COLO668 (cell line): ENCODE measurements at regions not wholly inside any gene's neighbourhood (a gene's known extent, or its start where the extent isn't known, plus 50 kb on each side); places are given as distances from the start of the nearest gene placed in this dataset.
"Not testable (repeated sequence)": the region's sequence is repeated elsewhere in the genome, so short reads cannot be mapped to it uniquely, and the experiment has no call there.

Source experiments
- DNase-seq: peaks from one replicate; lab custom pipeline; 2025; ENCODE audit not compliant: unreplicated experiment; lab: John Stamatoyannopoulos, UW

DNA sequence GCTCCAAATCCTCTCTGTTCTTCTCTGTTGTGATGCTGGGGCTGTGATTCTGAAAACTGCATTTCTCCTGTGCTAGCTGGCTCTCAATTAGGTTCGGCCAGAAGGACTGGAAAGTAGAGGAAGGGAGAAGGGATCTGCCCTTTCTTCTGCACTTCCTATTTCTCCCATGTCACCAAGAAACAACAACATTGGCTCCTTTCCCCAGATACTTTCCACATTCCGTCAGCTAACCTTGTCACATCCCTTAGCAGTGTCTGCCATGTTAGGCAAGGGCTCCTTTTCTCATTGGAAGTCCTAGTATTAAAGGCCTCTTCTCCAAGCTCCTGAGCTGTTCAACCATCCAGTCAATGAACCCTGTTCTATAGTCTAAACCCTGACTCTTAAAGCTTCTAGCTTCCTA, 171.1 kb downstream of the ZNF621 start:
- DNase-seq = no peak

DNA sequence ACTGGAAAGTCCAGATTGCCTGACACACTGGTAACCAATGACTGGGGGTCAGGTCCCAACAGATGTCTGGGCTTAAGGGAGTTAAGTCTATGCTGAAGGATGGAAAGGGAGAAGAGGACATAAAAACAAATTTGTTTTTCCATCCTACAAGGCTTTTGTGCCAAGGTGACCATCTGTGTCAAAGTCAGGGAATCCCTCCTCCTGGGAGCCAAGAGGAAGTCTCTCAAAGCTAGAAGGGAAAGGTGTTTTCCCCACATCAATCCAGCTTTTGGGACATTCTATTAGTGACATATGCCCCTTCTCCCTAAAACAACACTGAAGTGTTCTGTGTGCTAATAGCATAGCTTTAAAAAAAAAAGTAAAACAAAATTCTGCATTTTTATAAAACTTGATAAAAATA, 173.9 kb downstream of the ZNF621 start:
- not testable (repeated sequence) for DNase-seq

DNA sequence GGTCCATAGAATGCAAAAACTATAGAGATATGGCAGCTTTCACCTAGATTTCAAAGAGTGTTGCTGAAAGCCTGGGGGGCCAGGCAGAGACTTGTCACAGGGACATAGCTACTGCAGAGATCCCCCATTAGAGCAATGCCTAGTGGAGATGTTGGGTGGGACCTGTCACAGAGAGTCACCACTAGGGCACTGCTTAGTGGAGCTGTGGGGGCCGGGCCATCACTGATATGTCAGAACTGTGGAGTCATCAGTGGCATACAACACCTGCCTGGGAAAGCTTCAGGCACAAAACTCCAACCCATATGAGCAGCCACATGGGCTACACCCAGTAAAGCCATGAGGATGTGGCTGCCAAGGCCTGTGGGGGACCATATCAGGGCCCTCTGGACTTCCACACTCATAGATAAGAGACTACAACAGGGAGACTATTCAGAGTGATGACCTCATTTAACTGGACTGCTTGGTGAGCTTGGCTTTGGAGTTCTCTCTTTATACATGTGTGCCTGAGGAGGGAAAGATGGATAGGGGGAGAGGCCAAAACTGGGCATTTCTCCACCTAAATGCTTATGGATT, 176.3 kb downstream of the ZNF621 start:
- no peak for DNase-seq

DNA sequence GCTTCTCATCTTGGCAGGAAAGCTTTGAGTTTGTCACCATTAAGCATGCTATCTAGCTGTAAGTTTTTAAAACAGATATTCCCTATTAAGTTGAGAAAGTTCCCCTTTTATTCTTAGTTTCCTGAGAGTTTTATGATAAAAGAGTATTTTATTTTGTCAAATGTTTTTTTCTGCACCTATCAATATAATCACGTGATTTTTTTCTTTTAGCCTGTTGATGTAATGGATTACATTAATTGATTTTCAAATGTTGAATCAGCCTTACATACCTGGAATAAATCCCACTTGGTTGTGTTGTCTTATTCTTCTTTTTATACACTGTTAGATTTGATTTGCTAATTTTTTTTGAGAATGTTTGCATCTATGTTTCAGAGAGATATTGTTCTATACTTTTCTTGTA, 179.5 kb downstream of the ZNF621 start:
- DNase-seq = no peak

DNA sequence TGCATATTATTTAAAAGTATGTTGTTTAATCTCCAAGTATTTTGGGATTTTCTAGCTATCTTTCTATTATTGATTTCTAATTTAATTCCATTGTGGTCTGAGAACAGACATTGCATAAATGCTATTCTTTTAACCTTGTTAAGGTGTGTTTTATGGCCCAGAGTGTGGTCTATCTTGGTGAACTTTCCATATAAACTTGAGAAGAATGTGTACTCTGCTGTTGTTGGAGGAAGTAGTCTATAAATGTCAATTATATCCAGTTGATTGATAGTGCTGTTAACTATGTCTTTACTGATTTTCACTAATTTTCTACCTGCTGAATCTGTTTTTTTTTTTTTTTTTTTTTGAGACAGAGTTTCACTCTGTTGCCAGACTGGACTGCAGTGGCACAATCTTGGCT, 180.9 kb downstream of the ZNF621 start:
- no peak for DNase-seq

DNA sequence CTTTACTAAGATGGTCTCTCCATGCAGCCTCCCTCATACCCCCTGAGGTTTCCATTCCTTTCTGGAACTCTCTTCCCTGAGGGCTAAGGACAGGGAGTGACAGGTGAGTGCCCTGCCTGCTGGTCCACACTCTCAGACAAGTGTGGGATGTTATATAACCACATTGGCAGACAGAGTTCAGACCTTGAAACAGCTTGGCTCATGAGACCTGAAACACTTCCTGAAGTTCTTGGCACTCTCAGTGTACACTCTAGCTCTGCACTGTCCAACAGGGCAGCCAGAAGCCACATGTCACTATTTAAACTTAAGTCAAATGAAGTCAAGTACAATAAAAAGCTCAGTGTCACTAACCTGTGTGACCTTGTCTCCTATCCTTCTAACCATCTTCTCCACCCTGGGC, 188.5 kb downstream of the ZNF621 start:
- no peak for DNase-seq

DNA sequence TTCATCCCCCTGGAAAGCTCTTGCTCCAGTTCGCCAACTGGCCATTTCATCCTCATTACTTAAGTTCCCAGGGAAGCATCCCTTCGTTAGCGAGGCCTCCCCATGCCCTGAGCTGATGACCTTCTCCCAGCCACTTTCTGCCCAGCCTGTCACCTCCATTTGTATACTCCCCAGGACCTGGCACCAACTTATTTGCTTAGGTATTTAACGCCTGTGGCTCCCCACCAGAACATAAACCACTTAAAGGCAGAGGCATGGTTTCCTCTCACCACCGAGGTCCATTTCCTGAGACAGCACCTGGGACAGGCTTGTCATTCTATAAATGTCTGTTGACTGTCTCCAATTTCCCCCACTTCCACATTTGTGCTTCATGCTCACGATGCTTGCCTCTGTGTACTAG, 189.0 kb downstream of the ZNF621 start:
- DNase-seq = no peak

DNA sequence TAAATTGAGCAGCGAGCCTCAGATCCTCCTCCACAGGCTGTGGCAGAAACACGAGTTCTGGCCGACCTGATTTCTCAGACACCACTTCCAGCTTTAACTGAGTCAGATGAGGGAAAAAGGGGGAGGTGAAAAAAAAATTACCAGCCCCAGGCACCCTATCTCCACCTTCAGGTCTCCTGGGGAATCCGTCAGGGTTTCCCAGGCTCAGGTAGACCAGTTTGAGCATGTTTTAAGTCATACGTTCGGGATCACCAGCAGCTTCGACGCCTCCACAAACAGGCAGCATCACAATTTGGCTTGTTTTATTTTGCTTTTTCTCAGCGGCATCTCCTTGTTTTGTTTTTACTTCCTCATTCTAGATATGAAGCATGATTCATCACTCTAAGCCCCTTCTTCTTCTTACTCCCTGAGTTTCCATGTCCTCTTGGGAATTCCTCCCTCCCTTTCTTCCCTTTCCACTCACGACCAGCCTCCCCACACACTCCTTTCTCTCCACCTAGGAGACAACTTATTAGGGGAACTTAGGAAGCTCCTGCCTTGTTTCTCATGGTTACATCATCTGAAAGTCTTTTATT, 190.1 kb downstream of the ZNF621 start:
- DNase-seq = no peak

DNA sequence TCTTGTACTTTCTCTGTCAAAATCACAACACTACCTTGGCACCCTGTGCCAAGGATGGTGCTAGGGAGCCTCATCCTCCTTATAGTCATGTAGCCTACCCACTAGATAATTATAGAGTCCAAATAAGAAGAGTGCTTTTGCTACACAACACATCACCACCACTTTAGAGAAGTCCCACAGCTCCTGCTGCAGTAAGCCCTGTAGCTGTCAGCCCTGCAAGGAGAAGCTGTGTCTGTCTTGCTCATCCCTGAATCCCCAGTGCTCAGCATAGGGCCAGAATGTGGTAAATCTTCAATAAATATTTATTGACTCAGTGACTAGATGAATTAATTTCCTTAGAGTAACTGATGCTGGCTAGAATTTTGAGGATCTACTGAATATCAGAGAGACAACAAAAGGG, 190.8 kb downstream of the ZNF621 start:
- DNase-seq = no peak

DNA sequence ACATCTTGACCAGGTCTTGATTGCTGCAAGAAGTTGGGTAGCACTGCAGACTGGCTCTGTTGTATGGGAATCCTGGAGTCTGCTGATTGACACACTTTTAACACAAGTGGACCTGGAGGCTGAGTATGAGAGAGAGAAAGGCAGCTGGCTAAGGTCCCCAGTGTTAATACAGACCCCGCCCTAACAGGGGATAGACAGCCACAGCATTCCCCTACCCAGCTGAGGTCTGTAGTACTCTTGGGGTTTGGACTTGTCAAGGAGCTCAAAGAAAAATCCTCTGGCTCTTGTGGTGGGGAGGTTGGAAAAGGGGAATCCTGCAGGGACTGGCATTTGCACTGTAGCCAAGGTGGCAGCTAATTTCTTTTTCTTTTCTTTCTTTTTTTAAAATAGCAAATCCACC, 192.7 kb downstream of the ZNF621 start:
- DNase-seq = no peak

DNA sequence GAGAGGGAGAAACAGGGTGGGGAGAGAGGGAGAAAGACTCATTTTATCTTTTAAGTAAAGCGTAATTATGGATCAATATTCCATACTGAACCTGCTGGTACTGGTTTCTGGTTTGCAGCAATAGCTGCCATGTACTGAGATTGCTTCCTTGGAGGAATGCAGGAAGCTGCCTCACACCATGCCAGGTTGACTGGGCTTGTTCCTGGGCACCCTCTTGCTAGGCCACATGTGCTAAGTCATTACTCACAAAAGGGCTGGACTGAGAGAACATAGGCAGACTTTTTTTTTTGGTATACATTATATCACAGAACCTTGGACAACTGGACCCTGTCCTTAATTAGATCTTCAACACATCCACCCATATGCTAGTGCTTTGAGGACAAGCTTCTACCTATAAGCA, 193.4 kb downstream of the ZNF621 start:
- DNase-seq = no peak

DNA sequence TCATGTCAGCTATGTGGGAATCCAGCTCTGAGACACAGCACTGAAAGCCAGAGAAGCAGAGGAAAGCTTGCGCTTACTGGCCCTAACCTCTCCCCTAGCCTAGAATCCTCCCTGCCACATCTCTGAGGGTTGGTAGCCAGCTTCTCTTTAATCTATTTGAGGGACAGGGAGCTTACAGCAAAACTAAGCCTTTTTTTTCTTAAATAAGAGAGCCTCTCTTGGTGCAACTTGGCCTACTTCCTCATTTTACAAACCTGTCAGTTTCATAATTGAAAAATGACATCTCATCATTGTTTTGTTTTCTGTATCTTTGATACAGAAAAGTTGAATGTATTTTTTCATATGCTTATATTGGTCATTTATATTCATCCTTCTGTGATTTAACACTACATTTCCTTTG, 193.9 kb downstream of the ZNF621 start:
- no peak for DNase-seq

DNA sequence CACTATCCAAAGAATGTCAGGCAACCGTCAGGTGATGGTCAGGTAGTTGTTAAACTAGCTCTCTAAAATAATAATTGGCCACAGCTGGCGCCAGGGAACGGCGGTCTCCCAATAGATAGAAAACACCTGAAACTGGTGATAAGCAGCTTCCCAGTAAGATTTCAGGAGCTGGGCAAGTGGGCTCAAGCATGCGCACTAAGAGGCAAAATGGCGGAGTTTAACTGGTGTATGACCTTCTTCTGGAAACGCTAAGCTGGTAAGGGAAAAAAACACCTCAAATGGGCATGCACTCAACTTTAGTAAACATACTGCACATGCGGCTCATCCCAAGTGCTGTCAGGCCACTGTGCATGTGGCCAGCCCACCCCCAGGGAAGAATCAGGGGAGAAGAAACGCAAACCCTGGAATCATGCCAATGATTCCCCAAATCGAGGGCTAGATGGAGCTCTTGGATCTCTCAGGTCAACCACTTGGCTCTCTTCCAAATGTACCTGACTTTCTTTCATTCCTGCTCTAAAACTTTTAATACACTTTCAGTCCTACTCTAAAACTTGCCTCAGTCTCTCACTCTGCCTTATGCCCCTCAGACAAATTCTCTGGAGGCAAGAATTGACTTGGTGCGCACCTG, 195.0 kb downstream of the ZNF621 start:
- peak; percentile 16 for DNase-seq

DNA sequence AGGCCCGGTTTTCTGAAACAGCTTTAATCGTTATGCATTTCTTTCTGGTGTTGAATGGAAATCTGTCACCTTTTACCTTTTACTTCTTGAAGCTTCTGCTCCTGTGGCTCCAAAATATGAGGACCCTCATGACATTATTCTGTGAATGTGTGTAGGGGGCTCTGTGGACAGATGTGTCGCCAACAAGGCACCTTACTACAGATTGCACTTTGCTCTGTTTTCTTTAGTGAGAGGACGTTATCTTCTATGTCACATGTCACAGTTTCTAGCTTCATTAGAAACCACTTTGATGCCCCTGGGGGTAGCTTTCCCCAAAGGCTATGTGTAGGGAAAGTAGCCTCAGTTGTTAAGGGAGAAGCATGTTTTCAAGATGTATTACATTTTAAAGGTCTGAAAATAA, 195.6 kb downstream of the ZNF621 start:
- no peak for DNase-seq

DNA sequence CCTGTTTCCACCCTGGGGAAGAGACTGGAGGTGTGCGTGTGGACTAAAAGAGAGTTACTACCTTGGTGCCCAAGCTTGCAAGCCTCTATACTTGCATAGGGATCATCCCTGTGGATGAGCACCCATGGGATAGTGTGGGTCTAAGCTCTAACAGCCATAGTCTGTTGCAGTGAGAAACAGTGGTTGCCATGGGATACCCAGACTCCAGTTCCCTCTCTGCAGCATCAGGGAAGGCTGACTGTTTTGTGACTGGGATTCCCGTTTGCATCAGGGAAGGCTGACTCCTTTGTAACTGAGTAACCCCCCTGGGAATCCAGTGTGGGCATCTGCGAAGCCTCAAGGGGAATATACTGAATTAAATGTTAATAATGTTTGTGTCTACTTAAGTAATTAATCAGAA, 196.1 kb downstream of the ZNF621 start:
- DNase-seq = peak; percentile 1

DNA sequence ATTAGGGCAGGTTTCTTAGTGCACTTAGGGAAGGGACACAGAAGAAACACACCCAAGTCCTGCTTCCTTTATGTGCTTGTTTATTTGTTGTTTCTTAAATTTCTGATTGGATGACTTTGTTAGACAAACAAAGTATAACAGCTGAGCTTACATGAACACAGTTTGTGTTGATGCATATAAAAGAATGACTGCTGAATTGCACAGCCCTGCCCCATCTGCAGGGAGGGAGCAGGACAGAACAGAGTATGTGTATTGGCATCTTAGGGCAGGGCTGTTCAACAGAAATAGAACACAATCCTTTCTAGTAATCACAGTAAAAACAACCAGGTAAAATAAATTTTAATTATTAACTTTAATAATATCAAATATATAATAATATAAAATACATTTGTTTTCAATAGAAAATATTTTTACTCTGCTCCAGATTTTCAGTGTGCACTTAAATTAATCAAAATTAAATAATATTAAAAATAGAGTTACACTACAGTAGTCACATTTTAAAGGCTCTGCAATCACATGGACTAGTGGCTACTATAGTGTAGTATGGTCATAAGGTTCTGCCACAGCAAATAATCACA, 198.4 kb downstream of the ZNF621 start:
- no peak for DNase-seq

DNA sequence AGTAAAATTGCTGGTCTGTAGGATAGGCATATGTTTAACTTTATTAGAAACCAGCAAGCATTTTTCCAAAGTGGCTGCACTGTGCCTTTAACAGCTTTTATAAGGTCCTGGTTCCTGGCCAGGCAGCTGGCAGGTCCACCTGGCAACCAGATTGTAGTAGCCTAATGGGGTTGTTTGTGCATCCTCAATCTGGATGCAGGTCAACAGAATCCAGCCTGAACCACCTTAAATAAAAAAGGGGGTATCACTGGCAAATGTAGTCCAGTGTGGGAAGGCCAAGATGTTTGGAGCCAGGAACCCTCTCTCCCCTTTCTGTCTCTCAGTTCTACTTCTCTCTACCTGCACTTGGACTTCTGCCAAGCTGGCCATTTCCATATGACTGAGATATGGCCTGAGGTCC, 200.3 kb downstream of the ZNF621 start:
- peak; percentile 60 for DNase-seq

DNA sequence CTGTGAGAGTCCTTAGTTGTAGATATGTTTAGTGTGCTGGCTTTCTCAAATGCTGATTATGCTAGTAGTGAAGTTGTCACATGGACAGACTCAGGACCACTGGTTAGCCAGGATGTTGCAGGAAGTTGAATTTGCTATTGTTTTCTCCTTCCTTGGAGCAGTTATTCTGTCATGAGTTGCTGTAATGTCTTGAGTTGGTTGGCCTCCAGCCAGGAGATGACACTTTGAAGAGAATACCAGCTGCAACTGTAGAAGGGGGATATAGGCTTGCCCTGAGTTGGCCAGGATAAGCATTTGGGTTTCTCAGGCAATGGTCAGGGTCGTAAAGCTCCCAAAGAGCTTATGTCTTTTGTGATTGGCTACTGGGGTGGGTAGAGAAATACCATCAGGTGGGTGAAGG, 206.7 kb downstream of the ZNF621 start:
- no peak for DNase-seq

DNA sequence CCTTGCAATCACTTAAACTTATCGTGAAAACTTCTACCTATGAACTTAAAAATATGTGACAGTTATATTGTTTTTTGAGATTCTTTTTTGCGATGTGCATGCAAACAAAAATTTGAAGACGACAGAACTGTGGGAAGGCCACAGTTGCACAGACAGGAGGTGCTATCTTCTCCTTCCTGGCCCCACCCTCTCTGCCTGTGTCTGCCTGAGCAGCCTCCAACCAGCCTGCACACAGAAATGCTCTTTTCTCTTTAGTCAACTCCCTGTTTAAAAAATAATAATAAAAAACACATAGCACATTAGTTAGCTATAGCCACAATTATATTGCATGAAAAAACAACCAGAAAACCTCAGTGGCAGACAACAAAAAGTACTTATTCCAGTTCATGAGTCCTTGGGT, 212.2 kb downstream of the ZNF621 start:
- DNase-seq = no peak

DNA sequence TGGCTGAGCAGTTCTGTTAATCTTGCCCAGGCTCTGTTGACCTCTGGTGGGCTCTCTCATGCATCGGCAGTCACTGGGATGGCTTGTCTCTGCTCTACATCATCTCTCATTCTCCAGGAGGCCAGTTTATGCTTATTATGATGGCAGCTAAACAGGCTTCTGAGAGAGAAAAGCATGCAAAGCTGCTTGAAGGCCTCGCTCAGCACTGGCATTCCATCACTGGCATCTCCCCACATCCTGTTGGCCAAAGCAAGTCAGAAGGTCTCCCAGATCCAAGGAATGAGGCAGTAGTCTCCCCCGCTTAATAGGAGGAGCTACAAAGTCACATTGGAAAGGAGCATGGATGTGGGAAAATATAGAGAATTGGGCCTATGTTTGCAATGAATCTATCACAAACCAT, 212.6 kb downstream of the ZNF621 start:
- no peak for DNase-seq

DNA sequence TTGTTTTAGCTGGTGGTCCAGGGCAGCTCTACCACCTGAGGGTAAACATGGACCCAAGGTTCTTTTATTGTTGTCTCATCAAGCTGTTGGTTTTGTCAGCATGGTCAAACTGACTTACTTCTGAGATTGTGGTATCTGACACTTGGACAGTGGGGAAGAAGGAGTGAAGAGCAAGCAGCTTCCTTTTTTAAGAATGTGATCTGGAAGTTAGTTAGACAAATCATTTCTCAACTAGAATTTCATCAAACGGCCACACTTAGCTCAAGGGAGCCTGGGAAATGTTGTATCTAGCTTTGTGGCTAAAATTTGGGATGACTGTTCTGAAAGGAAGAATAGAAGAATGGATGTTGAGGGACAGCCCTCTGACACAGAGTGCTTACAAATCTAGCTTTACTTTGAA, 215.2 kb downstream of the ZNF621 start:
- DNase-seq = no peak

DNA sequence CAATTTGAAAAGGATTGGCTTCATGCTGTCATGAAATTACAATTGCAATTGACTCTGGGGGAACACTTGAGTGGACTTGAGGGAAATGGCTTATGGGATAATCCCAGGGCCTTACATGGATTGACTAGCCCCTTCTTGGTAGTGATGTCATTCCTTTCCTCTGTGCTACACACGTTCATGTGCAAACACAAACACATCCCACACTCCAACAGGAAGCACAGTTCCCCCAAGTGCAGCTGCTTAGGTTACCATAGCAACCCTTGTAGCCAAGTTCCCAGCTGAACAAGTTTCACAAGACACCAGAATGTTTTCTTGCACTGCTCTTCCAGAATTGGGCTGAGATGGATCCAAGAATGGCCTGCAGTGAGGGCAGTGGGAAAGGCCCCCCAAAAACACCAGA, 217.0 kb downstream of the ZNF621 start:
- DNase-seq = peak; percentile 25
